UCSD-AML1 (cell line): ENCODE measurements at regions not wholly inside any gene's neighbourhood (a gene's known extent, or its start where the extent isn't known, plus 50 kb on each side); places are given as distances from the start of the nearest gene placed in this dataset.

Experiments used
- DNase-seq: peaks from one replicate; lab custom pipeline; 2025; ENCODE audit not compliant: unreplicated experiment; lab: John Stamatoyannopoulos, UW

DNA sequence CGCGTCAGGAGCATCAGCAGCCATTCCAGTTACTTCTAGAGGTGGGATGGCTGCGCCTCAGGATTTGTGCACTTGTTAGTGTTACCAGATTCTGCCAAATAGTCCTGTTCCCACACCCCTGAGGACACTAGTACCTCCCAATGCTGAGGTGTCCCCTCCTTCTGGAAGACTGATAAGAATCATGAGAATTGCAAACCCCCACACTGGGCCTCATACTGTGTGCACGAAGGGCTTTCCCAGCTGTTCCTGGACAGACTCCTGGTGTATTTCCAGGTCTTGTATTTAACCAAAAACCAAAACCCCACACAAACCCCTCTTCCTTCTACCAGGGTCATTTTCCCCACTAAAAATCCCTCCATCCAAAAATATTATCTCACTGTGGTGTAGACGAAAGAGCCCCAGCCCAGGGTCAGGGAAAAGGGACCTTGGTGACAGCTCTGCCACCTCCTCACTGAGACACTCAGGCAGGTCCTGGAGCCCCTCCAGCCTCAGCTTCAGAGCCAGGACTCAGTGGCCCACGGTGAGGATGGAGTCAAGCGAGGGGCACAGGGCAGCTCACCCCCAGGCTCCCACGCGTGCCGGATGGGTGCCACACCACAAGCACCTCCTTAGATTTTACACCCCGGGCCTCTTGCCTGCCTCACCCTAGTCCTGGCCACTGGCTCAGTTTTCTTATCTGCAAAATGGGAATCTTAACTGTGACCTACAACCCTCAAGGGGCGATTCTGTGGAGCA is 131.4 kb upstream of the RUNX3 start:
- no peak for DNase-seq

DNA sequence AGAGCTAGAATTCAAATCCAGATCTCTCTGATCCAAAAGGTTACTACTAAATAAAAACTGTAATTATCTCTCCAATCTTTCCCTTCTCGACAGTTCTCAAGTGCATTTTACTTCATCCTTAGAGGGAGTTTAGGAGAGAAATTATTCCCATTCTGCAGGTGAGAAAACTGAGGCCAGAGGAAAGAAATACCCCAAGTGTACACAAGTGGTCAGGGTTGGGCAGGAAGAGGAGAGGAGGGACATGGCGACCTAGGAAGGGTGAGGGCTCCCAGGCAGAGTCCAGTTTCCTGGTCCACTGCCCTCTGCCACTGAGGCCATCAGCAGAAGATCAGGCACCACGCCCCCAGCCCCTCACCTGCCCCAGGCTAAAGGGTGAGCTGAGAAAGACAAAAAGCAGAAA is 127.1 kb upstream of the RUNX3 start:
- DNase-seq: no peak

DNA sequence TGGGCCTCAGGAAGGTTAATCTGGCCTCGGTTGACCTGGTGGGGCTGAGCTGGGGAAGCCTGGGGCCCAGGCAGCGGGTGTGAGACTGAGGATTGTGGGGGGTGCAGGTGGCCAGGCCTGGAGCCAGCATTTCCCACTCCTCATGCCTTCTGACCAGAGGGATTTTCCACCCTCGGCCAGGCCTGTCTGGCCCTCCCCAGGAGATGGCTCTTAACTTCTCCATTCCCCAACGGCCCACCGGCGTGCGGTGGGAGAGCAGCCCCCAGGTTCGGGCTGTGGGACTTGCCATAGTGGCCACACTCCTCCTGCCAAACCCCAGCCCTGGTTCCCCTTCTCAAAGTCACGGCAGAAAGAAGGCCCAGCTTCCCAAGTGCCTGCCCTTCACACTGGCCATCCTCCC is 126.5 kb upstream of the RUNX3 start:
- DNase-seq: no peak

DNA sequence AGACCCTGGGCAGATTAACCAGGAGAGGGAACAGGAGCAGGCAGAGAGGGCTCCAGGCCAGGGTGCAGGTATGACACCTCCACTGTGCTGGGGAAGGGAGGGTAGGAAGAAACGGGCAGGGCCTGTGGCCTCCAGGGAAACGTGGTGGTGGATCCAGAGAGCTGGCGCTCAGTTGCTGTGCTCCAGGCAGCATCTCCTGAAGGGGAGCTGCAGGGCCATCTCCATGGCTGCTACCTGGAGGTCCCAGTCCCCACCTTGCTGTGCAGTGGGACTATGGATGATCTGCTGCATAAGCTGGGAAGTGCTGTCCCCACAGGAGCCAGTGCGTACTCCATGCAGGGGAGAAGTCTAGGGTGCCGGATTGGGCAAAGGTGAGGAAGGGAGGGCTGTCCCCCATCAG is 125.9 kb upstream of the RUNX3 start:
- DNase-seq: no peak

DNA sequence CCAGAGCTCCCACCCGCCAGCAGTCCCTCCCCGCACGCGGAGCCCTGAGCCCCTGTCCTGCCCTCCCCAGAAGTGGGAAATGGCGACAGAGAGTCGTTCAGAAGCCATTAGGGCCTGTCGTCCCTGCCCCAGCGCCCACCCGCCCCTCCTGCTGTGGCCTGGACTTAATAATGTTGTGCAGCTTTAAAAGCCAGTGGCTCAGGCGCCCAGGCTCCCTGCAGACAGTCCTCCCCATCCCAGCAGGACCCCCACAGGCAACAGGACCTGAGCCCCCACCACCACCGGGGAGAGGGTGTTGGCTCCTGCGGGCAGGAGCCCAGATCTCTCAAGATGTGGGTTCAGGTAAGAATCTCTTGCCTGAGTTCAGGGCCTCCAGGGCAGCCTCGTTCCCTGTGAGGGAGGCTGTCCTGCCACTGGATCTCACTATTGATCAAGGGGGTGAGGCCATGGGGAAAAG is 125.3 kb upstream of the RUNX3 start:
- no peak for DNase-seq

DNA sequence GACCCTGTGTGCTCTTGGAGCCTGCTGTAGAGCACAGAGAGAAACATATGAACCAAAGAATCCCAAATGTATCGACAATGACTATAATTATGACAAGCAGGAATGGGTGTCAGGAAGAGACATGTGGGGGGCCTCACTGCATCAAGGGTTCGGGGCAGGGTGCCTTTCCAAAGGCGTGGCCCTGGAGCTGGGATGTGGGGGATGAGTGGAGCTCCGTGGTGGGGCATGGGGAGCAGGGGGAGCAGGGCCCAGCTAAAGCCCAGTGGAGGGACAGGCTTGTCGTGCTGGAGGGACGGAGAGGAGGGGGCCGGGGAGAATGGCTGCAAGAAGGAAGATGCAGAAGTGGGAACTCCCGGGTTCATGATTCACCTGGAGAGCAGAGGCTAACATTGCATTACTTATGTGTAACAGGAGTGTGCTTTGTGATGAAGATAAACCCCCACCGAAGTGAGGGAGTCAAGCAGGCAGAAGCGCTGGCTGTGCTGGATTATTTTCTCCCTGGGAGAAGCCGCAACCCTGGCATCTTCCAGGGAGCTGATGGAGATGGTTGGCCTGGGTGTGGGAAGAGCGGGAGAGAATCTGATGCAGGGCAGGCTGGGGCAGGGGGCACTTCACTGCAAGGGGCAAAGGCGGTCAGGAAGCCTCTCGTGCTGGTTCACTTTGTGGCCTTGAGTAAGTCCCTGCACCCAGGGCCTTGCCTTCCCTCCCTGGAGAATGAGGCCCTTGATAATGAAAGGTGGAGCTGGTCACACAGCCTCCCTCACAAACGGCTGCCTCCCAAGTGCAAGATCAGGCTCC is 124.6 kb upstream of the RUNX3 start:
- no peak for DNase-seq

DNA sequence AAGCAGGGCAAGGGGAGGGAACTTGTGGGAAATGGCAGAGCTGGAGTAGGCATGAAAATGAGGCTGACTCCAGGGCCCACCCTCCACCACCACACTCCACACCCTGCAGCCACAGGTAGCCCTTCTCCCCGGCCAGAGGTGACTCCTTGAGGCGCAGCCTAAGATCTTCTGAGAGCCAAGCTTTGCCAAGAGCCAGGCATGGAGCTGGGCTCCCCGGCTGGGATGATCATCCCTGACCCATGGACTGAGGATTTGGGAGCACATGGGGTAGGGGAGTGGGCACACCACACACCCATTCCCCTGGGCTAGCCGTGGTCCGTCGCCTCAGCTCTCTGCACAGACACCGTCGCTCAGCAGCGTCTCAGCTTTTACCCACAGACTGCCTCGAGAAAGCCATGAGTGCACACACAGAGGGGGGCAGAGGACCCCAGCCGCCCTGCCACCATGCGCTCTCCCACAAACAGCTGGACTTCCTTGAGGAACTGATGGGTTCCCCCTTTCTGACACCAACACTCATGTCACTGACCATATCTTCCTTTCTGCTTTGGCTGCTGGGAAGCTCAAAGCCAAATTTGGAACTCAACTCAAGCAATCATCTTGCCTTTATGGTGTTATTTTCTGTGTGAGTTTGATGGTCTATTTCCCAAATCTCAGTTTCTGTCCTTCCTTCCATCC is 123.6 kb upstream of the RUNX3 start:
- no peak for DNase-seq

DNA sequence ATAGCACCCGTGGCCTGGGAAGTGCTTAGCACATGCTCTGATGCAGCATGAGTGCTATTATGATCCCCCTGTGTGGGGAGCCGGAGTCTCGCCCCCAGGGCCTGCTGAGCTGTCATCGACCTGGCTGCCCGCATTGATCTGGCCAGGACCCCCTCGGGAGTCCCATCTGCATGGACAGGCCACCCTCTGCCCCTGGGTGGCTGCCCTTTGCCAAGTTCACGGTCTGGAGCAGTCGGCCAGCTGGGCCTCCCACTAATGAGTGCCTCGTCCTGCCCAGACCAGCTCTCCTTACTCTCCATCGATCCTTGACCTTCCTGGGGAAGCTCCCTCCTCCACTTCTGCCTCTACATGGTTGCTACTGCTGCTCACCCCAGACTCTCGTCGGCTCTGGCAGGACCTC is 121.8 kb upstream of the RUNX3 start:
- DNase-seq: no peak

DNA sequence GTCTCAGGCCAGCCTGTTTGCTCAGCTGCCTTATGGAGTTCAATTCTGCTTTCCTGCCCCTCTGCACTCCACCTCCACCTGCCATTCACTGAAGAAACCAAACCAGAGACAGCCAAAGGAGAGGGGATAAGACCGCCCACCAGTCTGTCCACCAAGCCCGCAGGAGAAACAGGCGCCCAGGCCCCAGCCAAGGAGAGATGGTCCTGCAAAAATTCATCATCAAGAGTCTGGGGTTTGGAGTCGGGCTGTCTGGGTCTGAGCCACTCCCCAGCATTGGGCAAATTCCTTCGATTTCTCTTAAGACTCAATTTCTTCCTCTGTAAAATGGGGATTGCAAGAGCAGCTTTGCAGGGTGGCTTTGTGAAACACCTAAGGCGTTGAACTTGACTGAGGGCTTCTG is 121.4 kb upstream of the RUNX3 start:
- DNase-seq: no peak

DNA sequence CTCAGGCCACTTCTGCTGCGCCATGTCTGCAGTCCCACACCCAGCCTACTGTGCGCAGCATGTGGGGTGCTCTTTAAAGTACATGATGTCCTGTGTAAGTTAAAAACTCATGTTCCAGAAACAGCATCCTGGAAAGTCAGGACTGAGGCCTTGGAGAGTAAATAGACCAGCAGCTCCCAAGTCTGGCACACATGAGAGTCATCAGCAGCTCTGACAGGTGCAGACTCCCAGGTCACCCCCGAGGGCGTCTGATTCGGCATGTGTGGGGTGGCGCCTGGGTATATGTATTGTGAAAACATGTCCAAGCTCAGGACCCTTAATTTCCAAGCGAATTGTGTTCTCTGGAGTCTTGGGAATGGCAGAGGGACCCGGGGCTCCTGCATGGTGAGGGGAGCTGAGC is 120.1 kb upstream of the RUNX3 start:
- DNase-seq: no peak

DNA sequence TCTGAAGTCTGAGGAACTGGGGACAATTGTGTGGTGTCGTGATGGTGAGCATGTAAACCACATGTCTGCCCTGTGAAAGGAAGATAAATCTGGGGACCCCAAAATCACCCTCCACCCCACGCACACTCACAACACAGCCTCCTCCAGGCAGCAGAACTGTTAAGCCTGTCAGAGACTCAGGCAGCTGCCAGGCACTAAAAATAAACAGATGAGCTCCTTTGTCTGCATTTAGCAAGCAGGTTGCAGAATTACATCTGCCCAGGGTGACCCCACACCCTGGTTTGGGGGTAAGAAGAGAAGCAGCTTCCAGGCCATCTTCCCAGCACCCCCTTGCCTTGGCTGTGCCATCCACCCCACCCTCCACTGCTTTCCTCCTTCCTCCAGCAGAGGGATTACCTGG is 119.1 kb upstream of the RUNX3 start:
- no peak for DNase-seq

DNA sequence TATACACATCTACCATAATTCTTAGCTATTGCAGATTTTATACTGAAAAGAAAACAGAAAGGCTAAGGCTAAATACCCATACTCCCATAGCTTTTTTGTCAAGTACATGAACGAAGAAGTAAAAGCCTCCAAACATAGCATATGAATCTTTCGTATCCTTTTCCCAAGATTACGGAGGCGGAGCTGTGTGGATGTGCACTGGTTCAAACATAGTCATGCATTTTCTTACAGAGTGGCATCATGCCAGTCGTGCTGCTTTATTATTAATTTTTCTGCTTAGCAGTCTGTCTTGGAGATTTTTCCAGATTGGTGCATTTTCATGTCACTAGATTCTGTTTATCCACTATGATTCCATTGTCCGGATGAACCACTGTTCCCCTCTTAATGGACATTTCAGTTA is 118.7 kb upstream of the RUNX3 start:
- no peak for DNase-seq

DNA sequence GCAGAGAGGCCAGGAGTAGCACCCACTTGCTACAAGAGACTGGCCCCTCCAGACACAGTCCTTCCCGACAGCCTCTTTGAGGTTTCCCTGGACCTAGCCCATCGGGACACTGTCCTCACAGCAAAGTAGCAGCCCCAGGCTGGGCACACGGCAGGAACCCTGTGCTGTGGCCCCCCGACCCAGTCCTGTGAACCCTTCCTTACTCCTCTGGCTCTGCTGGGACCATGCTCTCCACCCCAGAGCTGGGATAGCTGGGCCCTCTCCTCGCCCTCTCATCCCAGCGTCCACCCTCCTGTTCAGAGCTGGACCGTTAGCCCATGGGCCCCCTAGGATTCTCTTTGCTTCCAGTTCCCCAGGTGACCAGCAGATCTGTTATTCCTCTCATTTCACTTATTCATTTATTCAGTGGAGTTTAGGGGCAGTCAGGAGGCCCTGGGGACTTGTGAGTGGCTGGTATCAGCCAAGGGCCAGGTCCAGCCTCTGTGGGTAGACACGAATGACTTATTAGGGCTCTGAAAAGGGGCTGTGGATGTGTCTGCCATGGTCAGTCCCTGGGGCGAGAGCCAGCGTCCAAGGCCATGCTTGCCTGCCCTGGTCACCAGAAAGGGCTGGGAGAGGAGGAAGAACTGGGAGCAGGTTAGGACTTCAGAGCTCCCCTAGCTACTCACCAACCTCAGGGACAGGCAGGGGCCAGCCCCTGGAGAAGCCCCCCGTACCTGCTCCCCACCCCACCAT is 117.6 kb upstream of the RUNX3 start:
- DNase-seq: no peak

DNA sequence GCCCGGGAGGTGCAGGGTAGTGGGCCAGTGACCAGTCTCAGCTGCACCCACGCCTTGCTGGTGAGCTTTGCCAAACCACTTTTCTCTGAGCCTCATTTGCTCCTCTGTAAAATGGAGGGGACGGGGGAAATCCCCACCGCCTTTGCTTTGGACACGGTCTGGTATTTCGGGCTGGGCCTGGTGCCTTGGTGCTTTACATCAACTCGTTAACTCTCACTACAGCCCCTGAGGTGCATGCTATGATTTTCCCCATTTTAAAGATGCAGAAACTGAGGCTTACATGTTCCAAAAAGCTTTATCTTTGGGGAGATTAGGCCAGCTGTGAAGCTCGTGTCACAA is 116.1 kb upstream of the RUNX3 start:
- DNase-seq: no peak

DNA sequence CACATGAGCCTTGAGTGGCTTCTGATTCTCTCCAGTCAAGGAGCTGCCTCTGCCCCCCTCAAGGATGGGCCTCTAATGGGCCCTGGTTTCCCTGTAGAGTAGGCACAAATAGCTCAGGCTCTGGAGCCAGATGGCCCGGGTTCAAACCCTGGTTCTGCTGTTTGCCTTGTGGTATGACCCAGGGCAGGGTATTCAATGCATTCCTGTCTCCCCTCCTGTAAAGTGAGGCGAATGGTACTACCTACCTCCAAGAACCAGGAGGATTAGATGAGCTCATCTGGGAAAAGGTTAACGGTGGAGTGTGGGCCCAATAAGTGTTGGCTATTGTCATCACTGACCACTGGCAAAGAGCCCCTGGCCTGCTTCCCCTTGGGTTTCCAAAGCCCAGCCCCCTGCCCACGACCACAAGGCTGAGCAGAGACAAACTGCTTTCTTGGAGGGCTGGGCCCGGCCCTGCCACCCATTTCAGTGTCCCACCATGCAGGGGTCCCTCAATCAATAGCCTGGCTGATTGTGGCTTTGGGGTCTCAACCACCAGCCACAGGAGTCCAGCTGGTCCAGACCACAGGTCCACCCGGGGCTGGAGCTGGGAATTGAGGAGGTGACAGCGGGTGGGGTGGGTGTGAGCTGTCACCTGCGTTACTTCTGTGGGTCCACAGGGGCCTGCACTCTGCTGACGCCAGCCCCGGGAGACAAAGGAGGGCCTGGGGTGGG is 115.6 kb upstream of the RUNX3 start:
- no peak for DNase-seq

DNA sequence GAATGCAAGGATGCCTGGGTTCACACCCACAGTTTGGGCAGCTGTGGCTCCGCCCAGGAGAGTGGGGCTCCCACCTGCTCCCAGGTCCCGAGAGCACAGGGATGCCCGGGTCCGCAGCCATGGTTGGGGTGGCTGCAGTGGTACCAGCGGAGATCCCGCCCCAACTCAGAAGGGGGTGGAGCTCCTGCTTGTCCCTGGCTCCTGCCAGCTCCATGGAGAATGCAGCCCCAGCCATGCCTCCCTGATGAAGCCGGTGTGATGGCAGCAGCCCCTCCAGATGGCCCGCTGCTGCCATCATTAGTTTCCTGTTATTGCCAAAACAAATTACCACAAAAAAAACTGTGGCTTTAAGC is 113.1 kb upstream of the RUNX3 start:
- no peak for DNase-seq

DNA sequence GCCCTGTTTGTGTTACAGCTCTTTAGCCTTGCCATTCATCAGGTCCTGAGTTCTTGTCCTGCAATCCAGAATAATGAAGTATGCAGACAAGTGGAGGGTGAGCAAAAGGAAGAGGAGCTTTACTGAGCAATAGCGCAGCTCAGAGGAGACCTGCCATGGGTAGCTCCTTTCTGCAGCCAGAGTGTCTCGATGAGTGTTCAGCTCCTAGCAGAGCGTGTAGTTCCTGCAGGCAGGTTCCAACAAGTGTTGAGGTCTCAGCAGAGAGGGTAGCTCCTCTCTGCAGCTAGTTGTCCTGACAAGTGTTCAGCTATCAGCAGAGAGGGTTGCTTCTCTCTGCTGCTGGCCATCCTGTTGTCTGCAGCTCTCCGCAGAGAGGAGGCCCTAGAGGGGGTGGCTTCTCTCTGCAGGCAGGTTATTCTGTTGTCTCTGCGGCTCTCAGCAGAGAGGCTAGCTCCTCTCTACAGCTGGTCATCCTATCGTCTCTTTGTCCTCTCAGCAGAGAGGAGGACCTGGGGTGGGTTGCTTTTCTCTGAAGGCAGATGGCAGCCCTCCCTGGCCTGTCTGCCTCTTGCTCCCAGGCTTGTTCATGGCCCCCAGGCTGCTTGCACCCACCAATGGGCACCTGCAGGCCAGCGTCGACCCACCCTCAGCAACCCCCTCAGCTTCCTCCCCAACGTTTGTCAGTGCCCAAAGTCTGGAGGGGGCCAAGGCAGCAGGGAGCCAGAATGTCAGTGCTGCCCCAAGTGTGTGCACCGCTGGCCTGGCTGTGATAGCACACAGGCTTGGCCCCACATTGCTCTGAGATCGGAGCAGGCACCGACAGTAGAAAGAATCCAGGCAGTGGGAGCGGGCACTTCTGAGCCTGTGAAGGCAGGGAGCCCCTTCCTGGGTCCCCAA is 112.5 kb upstream of the RUNX3 start:
- DNase-seq: no peak

DNA sequence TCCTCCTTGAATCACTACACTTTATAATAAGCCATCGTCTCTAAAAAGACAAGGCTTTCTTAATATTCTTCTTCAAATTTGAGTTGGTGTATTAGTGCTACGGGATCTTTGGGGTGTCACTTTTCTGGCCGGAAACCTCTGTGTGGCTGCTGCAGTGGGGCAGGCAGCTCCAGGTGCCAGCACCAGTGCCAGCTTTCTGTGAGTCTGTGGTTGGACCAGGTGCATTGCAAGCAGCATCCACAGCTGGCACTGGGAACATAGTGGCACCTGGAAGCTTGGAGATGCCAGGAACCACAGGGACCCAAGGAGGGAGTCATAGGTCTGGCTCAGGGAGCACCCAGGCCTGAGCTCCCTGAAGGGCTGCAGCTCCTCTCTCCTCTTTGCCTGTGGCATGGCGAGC is 111.8 kb upstream of the RUNX3 start:
- DNase-seq: no peak

DNA sequence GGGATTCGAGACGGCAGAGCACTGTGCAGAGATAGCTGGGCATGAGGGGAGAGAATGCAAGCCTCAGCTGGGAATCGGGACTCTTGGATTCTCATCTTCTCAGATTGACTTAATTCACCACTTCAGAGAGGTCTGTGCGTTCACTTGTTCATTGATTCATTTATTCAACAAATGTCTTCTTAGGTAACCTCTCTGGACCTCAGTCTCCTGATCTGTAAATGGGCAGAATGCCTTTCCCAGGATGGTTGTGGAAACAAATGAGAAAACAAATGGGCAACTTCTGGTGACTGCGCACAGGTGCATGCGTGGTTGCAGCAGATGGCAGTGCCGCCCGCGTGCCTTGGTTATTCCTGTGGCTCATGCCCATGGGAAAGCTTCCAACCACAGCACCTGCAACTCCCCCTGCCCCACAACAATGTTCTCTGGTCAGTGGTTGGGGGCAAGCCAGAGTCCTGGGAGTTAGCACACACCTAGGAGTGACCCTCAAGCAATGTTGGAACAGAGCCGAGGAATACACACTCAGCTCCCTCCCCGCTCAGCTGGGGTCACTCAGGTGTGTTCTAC is 110.1 kb upstream of the RUNX3 start:
- DNase-seq: no peak

DNA sequence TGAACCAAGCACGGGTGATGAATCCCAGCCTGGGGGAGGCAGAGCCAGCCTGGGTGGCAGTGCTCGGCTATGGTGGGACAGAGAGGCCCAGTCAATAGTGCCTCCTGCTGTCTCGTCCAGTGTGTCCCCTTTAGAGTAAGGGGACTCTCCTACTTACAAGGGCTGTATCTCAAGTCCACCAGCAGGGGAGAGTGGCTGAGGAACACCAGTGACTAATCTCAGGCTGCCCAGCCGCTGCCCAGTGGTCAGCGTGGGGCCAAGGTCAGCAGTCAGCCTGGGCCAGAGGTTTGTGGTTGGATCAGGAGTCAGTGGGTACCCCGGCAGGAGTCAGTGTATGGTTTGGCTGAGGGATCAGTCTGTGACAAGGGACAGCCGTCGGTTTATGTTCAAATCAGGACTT is 109.2 kb upstream of the RUNX3 start:
- no peak for DNase-seq
